A673 (cell line): ENCODE measurements at regions not wholly inside any gene's neighbourhood (a gene's known extent, or its start where the extent isn't known, plus 50 kb on each side); places are given as distances from the start of the nearest gene placed in this dataset.

Experiments
- BruUV-seq: library from RNA; stranded (reverse); fragments of 400-500 nt; replicated peaks from 2 replicates; lab custom pipeline; 2021; lab: Mats Ljungman, UMichigan
- CTCF ChIA-PET: fragments of 300-600 bp; sonication (Branson Sonifier 250); formaldehyde crosslinking; loops from one replicate; lab custom pipeline; 2022; ENCODE audit warnings: antibody characterized with exemption; lab: Charles Lee
- POLR2A ChIA-PET: fragments of 300-600 bp; sonication (Branson Sonifier 250); formaldehyde crosslinking; loops from one replicate; lab custom pipeline; 2022; ENCODE audit warnings: antibody characterized with exemption; ENCODE audit not compliant: low non-redundant PET; lab: Charles Lee
- DNase-seq: peaks from one replicate; pipeline ENCODE4 v3.0.0-alpha.2; 2015; ENCODE audit warnings: low spot score
- H3K27ac ChIP-seq: fragments of 200-600 bp; sonication (generic); 2 replicates; pipeline ENCODE4 v1.5.1; 2016; ENCODE audit warnings: mixed run types, low read depth, mild to moderate bottlenecking, mixed read lengths, antibody characterized with exemption, low read length; ENCODE audit not compliant: poor library complexity, severe bottlenecking
- H3K27me3 ChIP-seq: fragments of 200-600 bp; sonication (generic); replicated peaks from 2 replicates; pipeline ENCODE4 v1.6.1; 2017; ENCODE audit warnings: mixed run types, low read depth, mild to moderate bottlenecking, mixed read lengths, antibody characterized with exemption, low read length; ENCODE audit not compliant: insufficient read depth, poor library complexity
- H3K36me3 ChIP-seq: fragments of 200-600 bp; sonication (generic); 2 replicates; pipeline ENCODE4 v1.6.1; 2016; ENCODE audit warnings: mixed run types, mild to moderate bottlenecking, mixed read lengths, antibody characterized with exemption, low read length; ENCODE audit not compliant: insufficient read depth, poor library complexity, severe bottlenecking
- H3K4me1 ChIP-seq: fragments of 200-600 bp; sonication (generic); 2 replicates; pipeline ENCODE4 v1.6.1; 2017; ENCODE audit warnings: mixed run types, mild to moderate bottlenecking, mixed read lengths, antibody characterized with exemption, low read length; ENCODE audit not compliant: insufficient read depth, poor library complexity, severe bottlenecking
- H3K4me3 ChIP-seq: fragments of 200-600 bp; sonication (generic); 2 replicates; pipeline ENCODE4 v1.5.1; 2016; ENCODE audit warnings: low read depth, mixed run types, mild to moderate bottlenecking, mixed read lengths, low read length; ENCODE audit not compliant: poor library complexity, severe bottlenecking
- H3K9me3 ChIP-seq: fragments of 200-600 bp; sonication (generic); 2 replicates; pipeline ENCODE4 v1.6.1; 2016; ENCODE audit warnings: mixed run types, low read depth, mild to moderate bottlenecking, mixed read lengths, antibody characterized with exemption, low read length; ENCODE audit not compliant: poor library complexity, severe bottlenecking
- EZH2 ChIP-seq: fragments of 200-600 bp; sonication (generic); IDR thresholded peaks from 2 replicates; pipeline ENCODE4 v1.6.1; 2017; ENCODE audit warnings: borderline replicate concordance, low read depth, mild to moderate bottlenecking, mixed read lengths, antibody characterized with exemption, low read length; ENCODE audit not compliant: poor library complexity, severe bottlenecking
- intact Hi-C: fragments of 100-400 bp; cut with micrococcal nuclease; formaldehyde crosslinking; loops from one replicate; pipeline ENCODE4 v1.10.0; 2022; ENCODE audit not compliant: unreplicated experiment
- TF ChIP-seq, protein P1 (sequence below): fragments of 300-800, 200-600 bp; sonication (generic); conservative IDR thresholded peaks from 2 replicates; pipeline ENCODE4 v1.5.1; 2017; ENCODE audit warnings: low read depth, mild to moderate bottlenecking, antibody characterized with exemption, low read length, moderate library complexity, mixed read lengths

DNA sequence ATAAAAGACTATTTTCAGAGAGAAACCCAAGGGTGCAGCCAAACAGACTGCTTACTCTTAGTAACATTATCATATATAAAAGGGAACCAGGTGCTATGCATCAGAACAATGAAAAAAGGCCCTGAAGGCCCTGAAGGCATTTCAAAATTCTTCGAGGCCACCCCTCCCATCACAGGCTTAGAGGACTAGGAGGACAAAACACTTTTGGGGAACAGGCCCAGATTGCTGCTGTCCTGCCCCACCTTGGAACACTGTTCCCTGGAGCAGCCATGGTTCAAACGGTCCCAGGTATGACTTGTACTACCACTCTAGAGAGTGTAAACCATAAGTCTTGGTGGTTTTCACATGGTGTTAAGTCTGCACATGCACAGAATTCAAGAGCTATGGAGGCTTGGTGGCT lies 2183.1 kb upstream of the CELF4 start:
- no peak for TF ChIP-seq EZH2
- TF ChIP-seq, protein P1, sequence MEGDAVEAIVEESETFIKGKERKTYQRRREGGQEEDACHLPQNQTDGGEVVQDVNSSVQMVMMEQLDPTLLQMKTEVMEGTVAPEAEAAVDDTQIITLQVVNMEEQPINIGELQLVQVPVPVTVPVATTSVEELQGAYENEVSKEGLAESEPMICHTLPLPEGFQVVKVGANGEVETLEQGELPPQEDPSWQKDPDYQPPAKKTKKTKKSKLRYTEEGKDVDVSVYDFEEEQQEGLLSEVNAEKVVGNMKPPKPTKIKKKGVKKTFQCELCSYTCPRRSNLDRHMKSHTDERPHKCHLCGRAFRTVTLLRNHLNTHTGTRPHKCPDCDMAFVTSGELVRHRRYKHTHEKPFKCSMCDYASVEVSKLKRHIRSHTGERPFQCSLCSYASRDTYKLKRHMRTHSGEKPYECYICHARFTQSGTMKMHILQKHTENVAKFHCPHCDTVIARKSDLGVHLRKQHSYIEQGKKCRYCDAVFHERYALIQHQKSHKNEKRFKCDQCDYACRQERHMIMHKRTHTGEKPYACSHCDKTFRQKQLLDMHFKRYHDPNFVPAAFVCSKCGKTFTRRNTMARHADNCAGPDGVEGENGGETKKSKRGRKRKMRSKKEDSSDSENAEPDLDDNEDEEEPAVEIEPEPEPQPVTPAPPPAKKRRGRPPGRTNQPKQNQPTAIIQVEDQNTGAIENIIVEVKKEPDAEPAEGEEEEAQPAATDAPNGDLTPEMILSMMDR = no peak
- intact Hi-C loops = no loop called here
- no peak overlapping the region for H3K27ac ChIP-seq
- ChIA-PET CTCF (no interaction called here), POLR2A (no interaction called here)
- H3K36me3 ChIP-seq = no peaks in the 10 kb centered on the region
- no peaks in the 10 kb centered on the region for H3K9me3 ChIP-seq
- H3K4me3 ChIP-seq = no peak overlapping the region
- DNase-seq = no peak
- H3K27me3 ChIP-seq = no peaks in the 10 kb centered on the region
- no TSS peak for BruUV-seq
- no peaks in the 10 kb centered on the region for H3K4me1 ChIP-seq

DNA sequence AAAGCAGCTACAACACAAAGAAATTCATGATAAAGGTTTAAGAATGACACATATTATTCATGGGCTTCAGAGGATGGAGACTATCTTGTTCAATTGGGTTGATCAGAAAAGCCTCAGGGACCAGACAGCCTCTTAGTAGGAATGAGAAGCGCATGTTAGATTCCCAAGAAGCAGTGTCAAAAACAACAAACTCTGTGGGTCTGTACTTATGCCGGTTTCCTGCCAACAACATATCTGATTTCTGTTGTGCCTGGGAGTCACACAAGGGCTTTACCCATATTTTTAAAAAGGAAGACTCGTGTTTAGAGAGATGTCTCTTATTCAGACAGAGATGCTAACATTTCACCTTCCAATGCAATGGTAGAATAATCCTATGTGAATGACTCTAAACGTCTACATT lies 2180.6 kb upstream of the CELF4 start:
- no peaks in the 10 kb centered on the region for H3K27me3 ChIP-seq
- CTCF ChIA-PET = no interaction called here
- no peak overlapping the region for H3K27ac ChIP-seq
- BruUV-seq = no TSS peak
- H3K36me3 ChIP-seq = no peaks in the 10 kb centered on the region
- H3K4me1 ChIP-seq = peaks cover 3% of the 10 kb centered on the region
- intact Hi-C loops = no loop called here
- DNase-seq = no peak
- H3K9me3 ChIP-seq = no peaks in the 10 kb centered on the region
- no peak overlapping the region for H3K4me3 ChIP-seq
- TF ChIP-seq, protein P1 = no peak
- TF ChIP-seq EZH2 = no peak
- POLR2A ChIA-PET = no interaction called here

DNA sequence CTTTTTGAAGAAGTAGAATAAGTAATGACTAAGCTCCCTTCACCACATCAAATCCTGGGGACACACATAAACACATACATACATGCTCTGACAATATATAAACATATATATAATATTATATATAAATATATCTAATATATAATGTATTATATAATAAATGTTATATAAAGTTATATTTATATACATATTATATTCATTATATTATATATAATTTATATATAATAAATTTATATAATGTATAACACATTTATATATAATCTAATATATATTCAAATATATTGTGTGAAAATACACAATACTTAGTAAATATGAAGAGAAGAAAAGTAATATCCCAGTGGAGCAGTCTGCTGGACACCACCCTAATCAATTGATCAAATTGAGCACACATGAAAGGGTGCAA lies 2177.9 kb upstream of the CELF4 start:
- intact Hi-C loops = no loop called here
- CTCF ChIA-PET = no interaction called here
- no peaks in the 10 kb centered on the region for H3K36me3 ChIP-seq

More for the DNA sequence above, 2177.9 kb upstream of the CELF4 start:
- Histone ChIP-seq H3K4me1 (peaks cover 6% of the 10 kb centered on the region), H3K9me3 (no peaks in the 10 kb centered on the region), H3K4me3 (no peak overlapping the region), H3K27me3 (no peaks in the 10 kb centered on the region), H3K27ac (no peak overlapping the region)
- BruUV-seq = no TSS peak
- TF ChIP-seq, protein P1 = no peak
- TF ChIP-seq EZH2 = no peak
- DNase-seq = no peak
- POLR2A ChIA-PET = no interaction called here
